ENCODE measurements at regions not wholly inside any gene's neighbourhood (a gene's known extent, or its start where the extent isn't known, plus 50 kb on each side); places are given as distances from the start of the nearest gene placed in this dataset.

- in situ Hi-C loops (cut with HindIII; ENCODE audit: low pct_unique_long_range_greater_than_20kb, low sequenced_read_pairs) (no loop called here), intact Hi-C loops (cut with micrococcal nuclease; ENCODE audit: unreplicated experiment) (no loop called here)
- TF ChIP-seq POLR2AphosphoS5 (IDR thresholded peaks at IDR 0.05; ENCODE audit: low read depth, low read length) (no peak), REST (IDR thresholded peaks at IDR 0.05; ENCODE audit: insufficient read depth in 1 of 2, low read depth in 2 of 2, low read length in 1 of 2) (no peak), TCF7L2 (IDR thresholded peaks at IDR 0.05; ENCODE audit: low read depth, low read length) (no peak), CTCF (IDR thresholded peaks at IDR 0.05) (no peak)
- H3K4me1 ChIP-seq (ENCODE audit: control insufficient read depth, insufficient read depth, low read length) = no peaks in the 10 kb centered on the region
- ATAC-seq (no peak), DNase-seq (ENCODE audit: low read depth, low spot score) (no peak)
- H3K9me3 ChIP-seq (ENCODE audit: control insufficient read depth, insufficient read depth, low read depth, low read length) = no peaks in the 10 kb centered on the region
- H3K4me3 ChIP-seq (ENCODE audit: low read depth in 2 of 2, low read length in 2 of 2) = no peak overlapping the region
- no peaks in the 10 kb centered on the region for H3K36me3 ChIP-seq (ENCODE audit: control insufficient read depth, insufficient read depth, low read length)
- H3K27ac ChIP-seq (ENCODE audit: low read length) = no peak overlapping the region
- H3K27me3 ChIP-seq (ENCODE audit: control insufficient read depth, insufficient read depth, low read length) = no peaks in the 10 kb centered on the region
- BruUV-seq (replicated peaks) = no TSS peak
- POLR2A ChIA-PET = no interaction called here
- CTCF ChIA-PET = no interaction called here
These were observed 160.9 kb downstream of the CEP120 start for GRCh38 chr5:123262216-123262823.

- ChIA-PET POLR2A (no interaction called here), CTCF (no interaction called here)
- no peaks in the 10 kb centered on the region for H3K36me3 ChIP-seq (ENCODE audit: control insufficient read depth, insufficient read depth, low read length)
- no peaks in the 10 kb centered on the region for H3K27me3 ChIP-seq (ENCODE audit: control insufficient read depth, insufficient read depth, low read length)
- no TSS peak for BruUV-seq (replicated peaks)
- TF ChIP-seq TCF7L2 (IDR thresholded peaks at IDR 0.05; ENCODE audit: low read depth, low read length) (no peak), CTCF (IDR thresholded peaks at IDR 0.05) (no peak), REST (IDR thresholded peaks at IDR 0.05; ENCODE audit: insufficient read depth in 1 of 2, low read depth in 2 of 2, low read length in 1 of 2) (no peak), POLR2AphosphoS5 (IDR thresholded peaks at IDR 0.05; ENCODE audit: low read depth, low read length) (no peak), SIN3A (IDR thresholded peaks at IDR 0.05; ENCODE audit: borderline replicate concordance, insufficient read depth, low read depth, low read length) (no peak)
- H3K9me3 ChIP-seq (ENCODE audit: control insufficient read depth, insufficient read depth, low read depth, low read length) = no peaks in the 10 kb centered on the region
- no peak overlapping the region for H3K4me3 ChIP-seq (ENCODE audit: low read depth in 2 of 2, low read length in 2 of 2)
- DNase-seq (ENCODE audit: low read depth, low spot score) (no peak), ATAC-seq (no peak)
- intact Hi-C loops (cut with micrococcal nuclease; ENCODE audit: unreplicated experiment) = no loop called here
- no peaks in the 10 kb centered on the region for H3K4me1 ChIP-seq (ENCODE audit: control insufficient read depth, insufficient read depth, low read length)
- in situ Hi-C loops (cut with HindIII; ENCODE audit: low pct_unique_long_range_greater_than_20kb, low sequenced_read_pairs) = no loop called here
- no peak overlapping the region for H3K27ac ChIP-seq (ENCODE audit: low read length)
These were observed 161.5 kb downstream of the CEP120 start for GRCh38 chr5:123261752-123262151.

Data from Panc1 (cell line).